Myocyte (in vitro differentiated cells): ENCODE measurements at regions not wholly inside any gene's neighbourhood (a gene's known extent, or its start where the extent isn't known, plus 50 kb on each side); places are given as distances from the start of the nearest gene placed in this dataset.
"Not testable (repeated sequence)": the region's sequence is repeated elsewhere in the genome, so short reads cannot be mapped to it uniquely, and the experiment has no call there.

Source experiments
- DNase-seq: peaks from one replicate; pipeline ENCODE4 v3.0.0-alpha.2; 2012; ENCODE audit warnings: low read depth

GRCh38 chr14:105884192-105884807 is 357.9 kb downstream of the TMEM121 start:
- not testable (repeated sequence) for DNase-seq

- DNase-seq = no peak
These were observed 358.5 kb downstream of the TMEM121 start for GRCh38 chr14:105884808-105885281.

- DNase-seq = no peak
These were observed 359.4 kb downstream of the TMEM121 start for GRCh38 chr14:105885561-105886320.

GRCh38 chr14:105886791-105887191 is 360.4 kb downstream of the TMEM121 start:
- not testable (repeated sequence) for DNase-seq

GRCh38 chr14:105887692-105888091 is 361.3 kb downstream of the TMEM121 start:
- no peak for DNase-seq

GRCh38 chr14:105888151-105888550 is 361.8 kb downstream of the TMEM121 start:
- DNase-seq = no peak

- no peak for DNase-seq
These were observed 362.6 kb downstream of the TMEM121 start for GRCh38 chr14:105888784-105889665.

- DNase-seq = no peak
These were observed 363.5 kb downstream of the TMEM121 start for GRCh38 chr14:105889666-105890473.

- DNase-seq = no peak
These were observed 364.3 kb downstream of the TMEM121 start for GRCh38 chr14:105890474-105891220.

GRCh38 chr14:105891221-105891602 is 364.8 kb downstream of the TMEM121 start:
- DNase-seq = no peak

- no peak for DNase-seq
These were observed 365.5 kb downstream of the TMEM121 start for GRCh38 chr14:105891631-105892452.

GRCh38 chr14:105892453-105893441 is 366.4 kb downstream of the TMEM121 start:
- DNase-seq = not testable (repeated sequence)

GRCh38 chr14:105893686-105894085 is 367.3 kb downstream of the TMEM121 start:
- DNase-seq = not testable (repeated sequence)

GRCh38 chr14:105894125-105894977 is 368.0 kb downstream of the TMEM121 start:
- DNase-seq = no peak

- no peak for DNase-seq
These were observed 368.8 kb downstream of the TMEM121 start for GRCh38 chr14:105894978-105895881.

- DNase-seq = not testable (repeated sequence)
These were observed 369.8 kb downstream of the TMEM121 start for GRCh38 chr14:105896206-105896605.
